IMR-90 (cell line): ENCODE measurements at regions not wholly inside any gene's neighbourhood (a gene's known extent, or its start where the extent isn't known, plus 50 kb on each side); places are given as distances from the start of the nearest gene placed in this dataset.

ENCODE experiments used
- ATAC-seq: fragments of 200-7000 bp; cut with Tn5 transposase; 2 replicates; pipeline ENCODE4 v1.9.1; 2020; ENCODE audit warnings: low read depth, mild to moderate bottlenecking, moderate library complexity
- BruUV-seq: library from RNA; stranded (reverse); fragments of 400-500 nt; replicated peaks from 2 replicates; lab custom pipeline; 2021; lab: Mats Ljungman, UMichigan
- CTCF ChIA-PET: fragments of 300-600 bp; formaldehyde crosslinking; extraction: SDS; loops from one replicate; lab custom pipeline; 2021; ENCODE audit warnings: antibody characterized with exemption; lab: Yijun Ruan, JAX
- POLR2A ChIA-PET: fragments of 300-600 bp; sonication (Branson Sonifier 250); formaldehyde crosslinking; loops from one replicate; lab custom pipeline; 2022; ENCODE audit warnings: antibody characterized with exemption; ENCODE audit not compliant: unreplicated experiment; lab: Charles Lee
- DNase-seq: peaks from one replicate; pipeline ENCODE4 v3.0.0; 2013
- H2AFZ ChIP-seq: replicated peaks from 2 replicates; pipeline ENCODE3; 2013; ENCODE audit warnings: low read length, mild to moderate bottlenecking; ENCODE audit not compliant: poor library complexity
- H2AK5ac ChIP-seq: 2 replicates; pipeline ENCODE4 v1.6.1; 2013; ENCODE audit warnings: low read depth, low read length, inconsistent platforms
- H2AK9ac ChIP-seq: replicated peaks from 2 replicates; pipeline ENCODE3; 2013; ENCODE audit warnings: mild to moderate bottlenecking, low read depth, low read length, moderate library complexity; ENCODE audit not compliant: poor library complexity
- H2BK120ac ChIP-seq: 2 replicates; pipeline ENCODE4 v1.6.1; 2013; ENCODE audit warnings: low read depth, low read length, inconsistent platforms
- H2BK15ac ChIP-seq: 3 replicates; pipeline ENCODE4 v1.6.1; 2013; ENCODE audit warnings: low read depth, low read length, inconsistent platforms
- H2BK20ac ChIP-seq: 2 replicates; pipeline ENCODE4 v1.6.1; 2013; ENCODE audit warnings: low read depth, mild to moderate bottlenecking, inconsistent platforms, low read length, moderate library complexity
- H2BK5ac ChIP-seq: 2 replicates; pipeline ENCODE4 v1.6.1; 2013; ENCODE audit warnings: mild to moderate bottlenecking, low read depth, low read length, inconsistent platforms; ENCODE audit not compliant: poor library complexity, severe bottlenecking
- H3K14ac ChIP-seq: replicated peaks from 2 replicates; pipeline ENCODE4 v1.6.1; 2013; ENCODE audit warnings: low read depth, low read length, inconsistent platforms
- H3K18ac ChIP-seq: 2 replicates; pipeline ENCODE4 v1.6.1; 2013; ENCODE audit warnings: low read depth, low read length, control low read depth
- H3K23ac ChIP-seq: 2 replicates; pipeline ENCODE4 v1.6.1; 2013; ENCODE audit warnings: low read depth, low read length, inconsistent platforms
- H3K27ac ChIP-seq: 2 replicates; pipeline ENCODE4 v1.5.1; 2013; ENCODE audit warnings: mild to moderate bottlenecking, control low read depth, low read length; ENCODE audit not compliant: insufficient read depth
- H3K27me3 ChIP-seq: 2 replicates; pipeline ENCODE4 v1.6.1; 2013; ENCODE audit warnings: low read length; ENCODE audit not compliant: control insufficient read depth, insufficient read depth
- H3K36me3 ChIP-seq: 2 replicates; pipeline ENCODE4 v1.6.1; 2013; ENCODE audit warnings: low read length, mixed read lengths; ENCODE audit not compliant: control insufficient read depth, insufficient read depth
- H3K4ac ChIP-seq: 2 replicates; pipeline ENCODE4 v1.6.1; 2013; ENCODE audit warnings: low read depth, low read length, inconsistent platforms
- H3K4me1 ChIP-seq: 2 replicates; pipeline ENCODE4 v1.6.1; 2013; ENCODE audit warnings: low read length, mixed read lengths; ENCODE audit not compliant: control insufficient read depth, insufficient read depth
- H3K4me2 ChIP-seq: 2 replicates; pipeline ENCODE4 v1.6.1; 2013; ENCODE audit warnings: low read depth, mild to moderate bottlenecking, control low read depth, low read length, moderate library complexity
- H3K4me3 ChIP-seq: 2 replicates; pipeline ENCODE4 v1.5.1; 2013; ENCODE audit warnings: low read depth, mild to moderate bottlenecking, control low read depth, low read length, moderate library complexity; ENCODE audit not compliant: insufficient read depth
- H3K56ac ChIP-seq: 2 replicates; pipeline ENCODE4 v1.6.1; 2013; ENCODE audit warnings: low read length, inconsistent platforms; ENCODE audit not compliant: insufficient read depth; ENCODE audit errors: extremely low read depth
- H3K79me1 ChIP-seq, 2 experiments: 2 replicates each; pipeline ENCODE4 v1.6.1; 2013; ENCODE audit warnings: low read length in 2 of 2, inconsistent platforms in 1 of 2, low read depth in 1 of 2
- H3K9ac ChIP-seq: 2 replicates; pipeline ENCODE4 v1.6.1; 2013; ENCODE audit warnings: low read depth, low read length, control low read depth
- H3K9me1 ChIP-seq: 2 replicates; pipeline ENCODE4 v1.6.1; 2013; ENCODE audit warnings: low read length, inconsistent platforms; ENCODE audit not compliant: insufficient read depth
- H3K9me3 ChIP-seq: 2 replicates; pipeline ENCODE4 v1.6.1; 2013; ENCODE audit warnings: low read length; ENCODE audit not compliant: control insufficient read depth, insufficient read depth
- H4K20me1 ChIP-seq: 2 replicates; pipeline ENCODE4 v1.6.1; 2013; ENCODE audit warnings: low read length, inconsistent platforms; ENCODE audit not compliant: insufficient read depth
- H4K5ac ChIP-seq: 2 replicates; pipeline ENCODE4 v1.6.1; 2013; ENCODE audit warnings: mild to moderate bottlenecking, low read depth, low read length, control low read depth
- H4K8ac ChIP-seq, 2 experiments: 2 replicates each; pipeline ENCODE4 v1.6.1; 2013; ENCODE audit warnings: low read depth in 2 of 2, low read length in 2 of 2, control low read depth in 1 of 2, inconsistent platforms in 1 of 2
- H4K91ac ChIP-seq: 2 replicates; pipeline ENCODE4 v1.6.1; 2013; ENCODE audit warnings: low read depth, low read length, inconsistent platforms; ENCODE audit not compliant: insufficient read depth
- BHLHE40 ChIP-seq: fragments of 150-350 bp; IDR thresholded peaks from 2 replicates; pipeline ENCODE4 v1.6.1; 2016; ENCODE audit warnings: mild to moderate bottlenecking, low read depth, low read length
- CHD1 ChIP-seq: IDR thresholded peaks from 2 replicates; pipeline ENCODE4 v1.6.1; 2012; ENCODE audit warnings: low read depth, low read length, improper control_type of control experiment
- CTCF ChIP-seq: conservative IDR thresholded peaks from 2 replicates; pipeline ENCODE4 v1.5.1; 2012; ENCODE audit warnings: mild to moderate bottlenecking, low read depth, low read length, improper control_type of control experiment
- ELK1 ChIP-seq: fragments of 150-350 bp; IDR thresholded peaks from 2 replicates; pipeline ENCODE4 v1.6.1; 2016; ENCODE audit warnings: low read depth, mild to moderate bottlenecking, low read length, moderate library complexity, borderline replicate concordance
- FOS ChIP-seq: fragments of 150-350 bp; IDR thresholded peaks from 2 replicates; pipeline ENCODE4 v1.6.1; 2016; ENCODE audit warnings: low read depth, low read length
- MAFK ChIP-seq: IDR thresholded peaks from 2 replicates; pipeline ENCODE4 v1.6.1; 2012; ENCODE audit warnings: low read depth, low read length, improper control_type of control experiment
- MAZ ChIP-seq: IDR thresholded peaks from 2 replicates; pipeline ENCODE4 v1.6.1; 2012; ENCODE audit warnings: low read depth, mild to moderate bottlenecking, low read length, improper control_type of control experiment, moderate library complexity, borderline replicate concordance
- RAD21 ChIP-seq: IDR thresholded peaks from 2 replicates; pipeline ENCODE4 v1.6.1; 2012; ENCODE audit warnings: low read length, improper control_type of control experiment
- RCOR1 ChIP-seq: IDR thresholded peaks from 2 replicates; pipeline ENCODE4 v1.6.1; 2012; ENCODE audit warnings: mild to moderate bottlenecking, low read length, improper control_type of control experiment; ENCODE audit not compliant: insufficient replicate concordance
- RFX5 ChIP-seq: IDR thresholded peaks from 2 replicates; pipeline ENCODE4 v1.8.0; 2012; ENCODE audit warnings: low read depth, mild to moderate bottlenecking, low read length, moderate library complexity
- SMC3 ChIP-seq: fragments of 150-350 bp; IDR thresholded peaks from 2 replicates; pipeline ENCODE4 v1.6.1; 2016; ENCODE audit warnings: low read depth, mild to moderate bottlenecking, antibody characterized with exemption, low read length, moderate library complexity
- USF2 ChIP-seq: fragments of 150-350 bp; IDR thresholded peaks from 2 replicates; pipeline ENCODE4 v1.6.1; 2017; ENCODE audit warnings: mild to moderate bottlenecking, antibody characterized with exemption, low read length, low read depth
- WGBS, 2 experiments: methylation state at CpG; one replicate each; pipeline versions ENCODE4 v1.1.5 to v1.1.7; 2013; ENCODE audit warnings: missing lambda C conversion rate in 2 of 2; ENCODE audit not compliant: insufficient read length in 1 of 2; ENCODE audit errors: extremely low coverage in 2 of 2; 5-methylcytosine and 5-hydroxymethylcytosine counted together
- dilution Hi-C: fragments of 300-500 bp; cut with HindIII; formaldehyde crosslinking; loops from one replicate; pipeline ENCODE4 v1.14.3; 2018; ENCODE audit warnings: low sequenced_read_pairs; ENCODE audit not compliant: unreplicated experiment
- in situ Hi-C: fragments of 300-500 bp; cut with MboI; formaldehyde crosslinking; loops from 3 replicates; pipeline ENCODE4 v1.14.3; 2019; ENCODE audit warnings: low sequenced_read_pairs, inconsistent platforms, mixed read lengths
- intact Hi-C: fragments of 100-400 bp; cut with micrococcal nuclease; formaldehyde crosslinking; loops from 2 replicates; pipeline ENCODE4 v1.10.0; 2022

GRCh38 chr1:95168761-95169351, 51.7 kb downstream of the TLCD4 start:
- H2BK5ac ChIP-seq = no peak overlapping the region
- H3K27ac ChIP-seq = no peak overlapping the region
- H2BK20ac ChIP-seq = no peak overlapping the region
- no peak for ATAC-seq
- H3K9me1 ChIP-seq = no peaks in the 10 kb centered on the region; the same call in 1 of the 2 replicates
- dilution Hi-C loops (no loop called here), intact Hi-C loops (no loop called here), in situ Hi-C loops (no loop called here)
- no peaks in the 10 kb centered on the region for H3K27me3 ChIP-seq
- no peak overlapping the region for H2BK15ac ChIP-seq
- H4K20me1 ChIP-seq = no peaks in the 10 kb centered on the region
- H3K36me3 ChIP-seq = no peaks in the 10 kb centered on the region
- peaks cover 2% of the 10 kb centered on the region; the same call in 1 of the 2 replicates for H3K4me1 ChIP-seq
- H2AFZ ChIP-seq = no peak overlapping the region
- no peak overlapping the region for H3K4me2 ChIP-seq
- ChIA-PET POLR2A (no interaction called here), CTCF (no interaction called here)
- H3K56ac ChIP-seq = no peak overlapping the region
- H2BK120ac ChIP-seq = no peak overlapping the region
- DNase-seq = no peak
- WGBS, 2 experiments = 100% methylated on average over 1 of the region's 5 CpGs; no CpG with 5 or more reads in 1 of the 2 experiments
- no peak overlapping the region for H3K4me3 ChIP-seq
- no peak overlapping the region for H3K4ac ChIP-seq
- H3K14ac ChIP-seq = no peak overlapping the region
- no peak overlapping the region for H3K18ac ChIP-seq
- no peak overlapping the region for H2AK9ac ChIP-seq
- H4K91ac ChIP-seq = no peak overlapping the region
- TF ChIP-seq RCOR1 (no peak), SMC3 (no peak), USF2 (no peak), MAFK (no peak), BHLHE40 (no peak), CHD1 (no peak), CTCF (no peak), FOS (no peak), RAD21 (no peak), ELK1 (no peak), MAZ (no peak), RFX5 (no peak)
- no peak overlapping the region for H3K9ac ChIP-seq
- H3K79me1 ChIP-seq = no peaks in the 10 kb centered on the region
- BruUV-seq = no TSS peak
- no peak overlapping the region for H3K23ac ChIP-seq
- H4K5ac ChIP-seq = no peak overlapping the region
- no peak overlapping the region for H4K8ac ChIP-seq
- no peak overlapping the region for H2AK5ac ChIP-seq
- H3K9me3 ChIP-seq = 0 out of 2 replicates have a peak, but pooled peaks cover 2% of the 10 kb centered on the region
